GM12878 (cell line): ENCODE measurements at regions not wholly inside any gene's neighbourhood (a gene's known extent, or its start where the extent isn't known, plus 50 kb on each side); places are given as distances from the start of the nearest gene placed in this dataset.

ENCODE experiments used
- ATAC-seq: fragments of 200-7000 bp; cut with Tn5 transposase; 3 replicates; pipeline ENCODE4 v1.9.1; 2020; ENCODE audit warnings: mild to moderate bottlenecking, moderate library complexity
- BruUV-seq: library from RNA; stranded (reverse); fragments of 400-500 nt; replicated peaks from 2 replicates; lab custom pipeline; 2021; lab: Mats Ljungman, UMichigan
- CTCF ChIA-PET: fragments of 300-600 bp; sonication (Branson Sonifier 250); formaldehyde crosslinking; extraction: SDS; loops from one replicate; lab custom pipeline; 2021; ENCODE audit warnings: inconsistent platforms; lab: Yijun Ruan, JAX
- POLR2A ChIA-PET: fragments of 350-600 bp; formaldehyde crosslinking; extraction: SDS; loops from one replicate; lab custom pipeline; 2021; ENCODE audit warnings: inconsistent platforms; lab: Charles Lee
- RAD21 ChIA-PET: fragments of 300-600 bp; sonication (Branson Sonifier 250); formaldehyde crosslinking; loops from one replicate; lab custom pipeline; 2023; ENCODE audit warnings: antibody characterized with exemption; ENCODE audit not compliant: unreplicated experiment; lab: Charles Lee
- SMC1A ChIA-PET: fragments of 300-600 bp; sonication (Branson Sonifier 250); formaldehyde crosslinking; loops from one replicate; lab custom pipeline; 2023; ENCODE audit not compliant: unreplicated experiment, uncharacterized antibody; lab: Charles Lee
- DNase-seq: peaks from one replicate; pipeline ENCODE4 v3.0.0-alpha.2; 2011; ENCODE audit warnings: low read depth, low spot score
- FAIRE-seq: peaks from 3 replicates; lab custom pipeline; 2011; peaks lifted over from hg19 to GRCh38; lab: Jason Lieb, UNC
- H2AFZ ChIP-seq: 2 replicates; pipeline ENCODE4 v1.6.0; 2011; ENCODE audit warnings: low read depth, low read length, control low read depth; ENCODE audit not compliant: control insufficient read depth
- H3K27ac ChIP-seq: 2 replicates; pipeline ENCODE4 v1.5.1; 2011; ENCODE audit warnings: control low read depth; ENCODE audit not compliant: control insufficient read depth, insufficient read depth
- H3K27me3 ChIP-seq, 2 experiments: replicated peaks in 1 of 2; 2 replicates each; pipeline versions ENCODE4 v1.6.0 to v1.6.1; 2011; ENCODE audit warnings: low read length in 1 of 2; ENCODE audit not compliant: control insufficient read depth in 2 of 2, insufficient read depth in 2 of 2
- H3K36me3 ChIP-seq, 2 experiments: 2 replicates each; pipeline ENCODE4 v1.5.1; 2011; ENCODE audit warnings: low read length in 1 of 2; ENCODE audit not compliant: control insufficient read depth in 2 of 2, insufficient read depth in 2 of 2
- H3K4me1 ChIP-seq: 2 replicates; pipeline ENCODE4 v1.6.1; 2011; ENCODE audit warnings: mild to moderate bottlenecking, low read length, moderate library complexity, mixed read lengths; ENCODE audit not compliant: control insufficient read depth, insufficient read depth
- H3K4me2 ChIP-seq: 2 replicates; pipeline ENCODE4 v1.6.0; 2011; ENCODE audit warnings: control low read depth; ENCODE audit not compliant: control insufficient read depth, insufficient read depth
- H3K4me3 ChIP-seq: fragments of 200-600 bp; sonication (generic); 2 replicates; pipeline ENCODE4 v1.5.1; 2016
- H3K79me2 ChIP-seq: 2 replicates; pipeline ENCODE4 v1.6.0; 2011; ENCODE audit warnings: low read length; ENCODE audit not compliant: control insufficient read depth, insufficient read depth
- H3K9ac ChIP-seq: 2 replicates; pipeline ENCODE4 v1.8.0; 2011; ENCODE audit warnings: low read length, control low read depth, mixed read lengths; ENCODE audit not compliant: control insufficient read depth, insufficient read depth
- H3K9me3 ChIP-seq: replicated peaks from 3 replicates; pipeline ENCODE4 v1.5.1; 2011; ENCODE audit warnings: mild to moderate bottlenecking, low read length; ENCODE audit not compliant: control insufficient read depth, insufficient read depth
- H4K20me1 ChIP-seq: 2 replicates; pipeline ENCODE4 v1.6.0; 2011; ENCODE audit not compliant: control insufficient read depth, insufficient read depth
- BACH1 ChIP-seq: fragments of 450-650 bp; IDR thresholded peaks from 2 replicates; pipeline ENCODE4 v1.6.1; 2017; ENCODE audit warnings: mild to moderate bottlenecking, borderline replicate concordance
- EP300 ChIP-seq, 2 experiments: fragments of 150-350 bp in 1 of 2; IDR thresholded peaks; 2 replicates each; pipeline ENCODE4 v1.6.1; 2011 to 2012; ENCODE audit warnings: low read depth in 2 of 2, low read length in 2 of 2, borderline replicate concordance in 1 of 2, improper control_type of control experiment in 1 of 2, inconsistent platforms in 1 of 2; ENCODE audit not compliant: control insufficient read depth in 1 of 2
- HCFC1 ChIP-seq: fragments of 150-350 bp; IDR thresholded peaks from 2 replicates; pipeline ENCODE4 v1.6.1; 2014; ENCODE audit warnings: low read length
- MEF2A ChIP-seq: IDR thresholded peaks from 2 replicates; pipeline ENCODE4 v1.6.1; 2011; ENCODE audit warnings: low read depth, mild to moderate bottlenecking, low read length, moderate library complexity; ENCODE audit not compliant: insufficient read depth
- NRF1 ChIP-seq: conservative IDR thresholded peaks from 2 replicates; pipeline ENCODE4 v1.6.1; 2011; ENCODE audit warnings: mild to moderate bottlenecking, low read depth, low read length, improper control_type of control experiment
- RAD51 ChIP-seq: fragments of 450-650 bp; IDR thresholded peaks from 2 replicates; pipeline ENCODE4 v1.6.1; 2016; ENCODE audit warnings: moderate library complexity, mild to moderate bottlenecking, inconsistent platforms
- RBBP5 ChIP-seq: fragments of 200-600 bp; sonication (generic); conservative IDR thresholded peaks from 2 replicates; pipeline ENCODE4 v1.6.1; 2016
- SMC3 ChIP-seq: IDR thresholded peaks from 2 replicates; pipeline ENCODE4 v1.6.1; 2011; ENCODE audit warnings: low read length, improper control_type of control experiment, borderline replicate concordance
- SREBF2 ChIP-seq: IDR thresholded peaks from 2 replicates; pipeline ENCODE4 v1.6.1; 2012; ENCODE audit warnings: mild to moderate bottlenecking, low read length
- TAF1 ChIP-seq: IDR thresholded peaks from 2 replicates; pipeline ENCODE4 v1.6.1; 2011; ENCODE audit warnings: mild to moderate bottlenecking, low read depth, low read length, borderline replicate concordance
- YY1 ChIP-seq: IDR thresholded peaks from 2 replicates; pipeline ENCODE4 v1.6.1; 2011; ENCODE audit warnings: low read depth, mild to moderate bottlenecking, low read length
- ZNF274 ChIP-seq: IDR thresholded peaks from one replicate; pipeline ENCODE4 v1.8.0; 2011; ENCODE audit not compliant: insufficient read length, insufficient read depth
- WGBS: methylation state at CpG from one replicate; pipeline ENCODE4 v1.1.6; 2016; ENCODE audit warnings: low lambda C conversion rate; ENCODE audit not compliant: insufficient replicate concordance, insufficient coverage; ENCODE audit errors: missing lambda C conversion rate; 5-methylcytosine and 5-hydroxymethylcytosine counted together
- in situ Hi-C: fragments of 300-500 bp; cut with MboI; formaldehyde crosslinking; loops from 9 replicates; pipeline ENCODE4 v1.14.3; 2018; ENCODE audit warnings: mixed read lengths
- intact Hi-C: fragments of 100-400 bp; cut with micrococcal nuclease; formaldehyde crosslinking; loops from one replicate; pipeline ENCODE4 v1.14.2; 2022; ENCODE audit not compliant: unreplicated experiment
- TF ChIP-seq, protein P1 (sequence below): IDR thresholded peaks from 2 replicates; pipeline ENCODE4 v1.6.1; 2011; ENCODE audit warnings: mild to moderate bottlenecking, low read depth, low read length, moderate library complexity; ENCODE audit not compliant: insufficient replicate concordance
- TF ChIP-seq, protein P2 (sequence below): fragments of 450-650 bp; IDR thresholded peaks from 2 replicates; pipeline ENCODE4 v1.6.1; 2018; ENCODE audit warnings: borderline replicate concordance, mild to moderate bottlenecking; ENCODE audit not compliant: partially characterized antibody

- no peak overlapping the region for H3K4me2 ChIP-seq
- intact Hi-C loops = no loop called here
- H3K9me3 ChIP-seq = no peaks in the 10 kb centered on the region
- in situ Hi-C loops = no loop called here
- BruUV-seq = no TSS peak
- FAIRE-seq = no peak
- no peak overlapping the region for H3K27ac ChIP-seq
- RAD21 ChIA-PET = no interaction called here
- no peak overlapping the region for H2AFZ ChIP-seq
- H3K79me2 ChIP-seq = no peaks in the 10 kb centered on the region
- H4K20me1 ChIP-seq = no peaks in the 10 kb centered on the region
- H3K9ac ChIP-seq = no peak overlapping the region
- ATAC-seq = no peak
- SMC1A ChIA-PET = no interaction called here
- H3K4me1 ChIP-seq = no peaks in the 10 kb centered on the region
- TF ChIP-seq RBBP5 (no peak), SMC3 (no peak), HCFC1 (no peak), BACH1 (no peak), RAD51 (no peak), MEF2A (no peak), NRF1 (no peak), SREBF2 (no peak), YY1 (no peak), EP300 (IDR thresholded peaks at IDR 0.05; ENCODE audit: borderline replicate concordance in 1 of 2, control insufficient read depth in 1 of 2, low read depth in 2 of 2, low read length in 2 of 2) (no peak), ZNF274 (no peak), TAF1 (no peak)
- TF ChIP-seq, protein P1, sequence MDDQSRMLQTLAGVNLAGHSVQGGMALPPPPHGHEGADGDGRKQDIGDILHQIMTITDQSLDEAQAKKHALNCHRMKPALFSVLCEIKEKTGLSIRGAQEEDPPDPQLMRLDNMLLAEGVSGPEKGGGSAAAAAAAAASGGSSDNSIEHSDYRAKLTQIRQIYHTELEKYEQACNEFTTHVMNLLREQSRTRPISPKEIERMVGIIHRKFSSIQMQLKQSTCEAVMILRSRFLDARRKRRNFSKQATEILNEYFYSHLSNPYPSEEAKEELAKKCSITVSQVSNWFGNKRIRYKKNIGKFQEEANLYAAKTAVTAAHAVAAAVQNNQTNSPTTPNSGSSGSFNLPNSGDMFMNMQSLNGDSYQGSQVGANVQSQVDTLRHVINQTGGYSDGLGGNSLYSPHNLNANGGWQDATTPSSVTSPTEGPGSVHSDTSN = no peak
- TF ChIP-seq, protein P2, sequence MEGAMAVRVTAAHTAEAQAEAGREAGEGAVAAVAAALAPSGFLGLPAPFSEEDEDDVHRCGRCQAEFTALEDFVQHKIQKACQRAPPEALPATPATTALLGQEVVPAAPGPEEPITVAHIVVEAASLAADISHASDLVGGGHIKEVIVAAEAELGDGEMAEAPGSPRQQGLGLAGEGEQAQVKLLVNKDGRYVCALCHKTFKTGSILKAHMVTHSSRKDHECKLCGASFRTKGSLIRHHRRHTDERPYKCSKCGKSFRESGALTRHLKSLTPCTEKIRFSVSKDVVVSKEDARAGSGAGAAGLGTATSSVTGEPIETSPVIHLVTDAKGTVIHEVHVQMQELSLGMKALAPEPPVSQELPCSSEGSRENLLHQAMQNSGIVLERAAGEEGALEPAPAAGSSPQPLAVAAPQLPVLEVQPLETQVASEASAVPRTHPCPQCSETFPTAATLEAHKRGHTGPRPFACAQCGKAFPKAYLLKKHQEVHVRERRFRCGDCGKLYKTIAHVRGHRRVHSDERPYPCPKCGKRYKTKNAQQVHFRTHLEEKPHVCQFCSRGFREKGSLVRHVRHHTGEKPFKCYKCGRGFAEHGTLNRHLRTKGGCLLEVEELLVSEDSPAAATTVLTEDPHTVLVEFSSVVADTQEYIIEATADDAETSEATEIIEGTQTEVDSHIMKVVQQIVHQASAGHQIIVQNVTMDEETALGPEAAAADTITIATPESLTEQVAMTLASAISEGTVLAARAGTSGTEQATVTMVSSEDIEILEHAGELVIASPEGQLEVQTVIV = no peak
- DNase-seq = no peak
- no peaks in the 10 kb centered on the region for H3K27me3 ChIP-seq
- POLR2A ChIA-PET = no interaction called here
- no peaks in the 10 kb centered on the region for H3K36me3 ChIP-seq
- H3K4me3 ChIP-seq = no peak overlapping the region
- WGBS = 50% methylated on average over 31 of the region's 31 CpGs
- CTCF ChIA-PET = no interaction called here
Observed at GRCh38 chr15:95169541-95170459, 938.4 kb downstream of the MCTP2 start.
